ENCODE measurements at regions not wholly inside any gene's neighbourhood (a gene's known extent, or its start where the extent isn't known, plus 50 kb on each side); places are given as distances from the start of the nearest gene placed in this dataset.

DNA sequence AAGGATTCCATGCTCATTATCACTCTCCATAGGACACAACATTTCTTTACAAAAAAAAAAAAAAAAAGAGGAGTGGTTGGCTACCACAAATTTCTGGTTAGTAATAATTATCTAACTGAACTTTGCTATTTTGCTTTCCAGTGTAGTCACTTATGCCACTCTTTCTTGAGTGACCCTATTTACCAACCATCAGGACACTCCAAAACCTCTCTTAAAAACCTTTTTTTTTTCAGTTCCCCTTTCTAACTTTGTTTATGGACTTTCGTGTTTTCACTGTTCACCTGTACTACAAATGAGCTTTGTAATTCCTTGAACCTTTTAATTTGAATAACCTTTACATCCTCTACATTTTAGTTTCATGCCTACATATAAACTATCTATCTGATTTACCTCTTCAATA is 686.5 kb upstream of the PCDH9 start:
- TF ChIP-seq CTCF (IDR thresholded peaks at IDR 0.05), result no peak
- no peak for TF ChIP-seq RAD21 (conservative IDR thresholded peaks at IDR 0.05 in 1 of 2, IDR thresholded peaks at IDR 0.05 in 1 of 2)
- TF ChIP-seq, protein P1, sequence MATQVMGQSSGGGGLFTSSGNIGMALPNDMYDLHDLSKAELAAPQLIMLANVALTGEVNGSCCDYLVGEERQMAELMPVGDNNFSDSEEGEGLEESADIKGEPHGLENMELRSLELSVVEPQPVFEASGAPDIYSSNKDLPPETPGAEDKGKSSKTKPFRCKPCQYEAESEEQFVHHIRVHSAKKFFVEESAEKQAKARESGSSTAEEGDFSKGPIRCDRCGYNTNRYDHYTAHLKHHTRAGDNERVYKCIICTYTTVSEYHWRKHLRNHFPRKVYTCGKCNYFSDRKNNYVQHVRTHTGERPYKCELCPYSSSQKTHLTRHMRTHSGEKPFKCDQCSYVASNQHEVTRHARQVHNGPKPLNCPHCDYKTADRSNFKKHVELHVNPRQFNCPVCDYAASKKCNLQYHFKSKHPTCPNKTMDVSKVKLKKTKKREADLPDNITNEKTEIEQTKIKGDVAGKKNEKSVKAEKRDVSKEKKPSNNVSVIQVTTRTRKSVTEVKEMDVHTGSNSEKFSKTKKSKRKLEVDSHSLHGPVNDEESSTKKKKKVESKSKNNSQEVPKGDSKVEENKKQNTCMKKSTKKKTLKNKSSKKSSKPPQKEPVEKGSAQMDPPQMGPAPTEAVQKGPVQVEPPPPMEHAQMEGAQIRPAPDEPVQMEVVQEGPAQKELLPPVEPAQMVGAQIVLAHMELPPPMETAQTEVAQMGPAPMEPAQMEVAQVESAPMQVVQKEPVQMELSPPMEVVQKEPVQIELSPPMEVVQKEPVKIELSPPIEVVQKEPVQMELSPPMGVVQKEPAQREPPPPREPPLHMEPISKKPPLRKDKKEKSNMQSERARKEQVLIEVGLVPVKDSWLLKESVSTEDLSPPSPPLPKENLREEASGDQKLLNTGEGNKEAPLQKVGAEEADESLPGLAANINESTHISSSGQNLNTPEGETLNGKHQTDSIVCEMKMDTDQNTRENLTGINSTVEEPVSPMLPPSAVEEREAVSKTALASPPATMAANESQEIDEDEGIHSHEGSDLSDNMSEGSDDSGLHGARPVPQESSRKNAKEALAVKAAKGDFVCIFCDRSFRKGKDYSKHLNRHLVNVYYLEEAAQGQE (IDR thresholded peaks at IDR 0.05), result no peak
- TF ChIP-seq POLR2A (IDR thresholded peaks at IDR 0.05; ENCODE audit: low read length), result no peak
- no peak for TF ChIP-seq ZFP36 (IDR thresholded peaks at IDR 0.05; ENCODE audit: borderline replicate concordance, partially characterized antibody)
- TF ChIP-seq CBX8 (IDR thresholded peaks at IDR 0.05), result no peak
- TF ChIP-seq, protein P2, sequence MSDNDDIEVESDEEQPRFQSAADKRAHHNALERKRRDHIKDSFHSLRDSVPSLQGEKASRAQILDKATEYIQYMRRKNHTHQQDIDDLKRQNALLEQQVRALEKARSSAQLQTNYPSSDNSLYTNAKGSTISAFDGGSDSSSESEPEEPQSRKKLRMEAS (IDR thresholded peaks at IDR 0.05), result no peak
- TF ChIP-seq EP300 (IDR thresholded peaks at IDR 0.05), result no peak
- TF ChIP-seq RFX5 (IDR thresholded peaks at IDR 0.05), result no peak
- TF ChIP-seq, protein P3, sequence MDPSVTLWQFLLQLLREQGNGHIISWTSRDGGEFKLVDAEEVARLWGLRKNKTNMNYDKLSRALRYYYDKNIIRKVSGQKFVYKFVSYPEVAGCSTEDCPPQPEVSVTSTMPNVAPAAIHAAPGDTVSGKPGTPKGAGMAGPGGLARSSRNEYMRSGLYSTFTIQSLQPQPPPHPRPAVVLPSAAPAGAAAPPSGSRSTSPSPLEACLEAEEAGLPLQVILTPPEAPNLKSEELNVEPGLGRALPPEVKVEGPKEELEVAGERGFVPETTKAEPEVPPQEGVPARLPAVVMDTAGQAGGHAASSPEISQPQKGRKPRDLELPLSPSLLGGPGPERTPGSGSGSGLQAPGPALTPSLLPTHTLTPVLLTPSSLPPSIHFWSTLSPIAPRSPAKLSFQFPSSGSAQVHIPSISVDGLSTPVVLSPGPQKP (IDR thresholded peaks at IDR 0.05; ENCODE audit: low read depth, low read length), result no peak
- TF ChIP-seq, protein P4, sequence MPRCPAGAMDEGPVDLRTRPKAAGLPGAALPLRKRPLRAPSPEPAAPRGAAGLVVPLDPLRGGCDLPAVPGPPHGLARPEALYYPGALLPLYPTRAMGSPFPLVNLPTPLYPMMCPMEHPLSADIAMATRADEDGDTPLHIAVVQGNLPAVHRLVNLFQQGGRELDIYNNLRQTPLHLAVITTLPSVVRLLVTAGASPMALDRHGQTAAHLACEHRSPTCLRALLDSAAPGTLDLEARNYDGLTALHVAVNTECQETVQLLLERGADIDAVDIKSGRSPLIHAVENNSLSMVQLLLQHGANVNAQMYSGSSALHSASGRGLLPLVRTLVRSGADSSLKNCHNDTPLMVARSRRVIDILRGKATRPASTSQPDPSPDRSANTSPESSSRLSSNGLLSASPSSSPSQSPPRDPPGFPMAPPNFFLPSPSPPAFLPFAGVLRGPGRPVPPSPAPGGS (IDR thresholded peaks at IDR 0.05), result no peak
- TF ChIP-seq JUNB (IDR thresholded peaks at IDR 0.05), result no peak
